Pancreas (tissue), 10 donors: ENCODE measurements at regions not wholly inside any gene's neighbourhood (a gene's known extent, or its start where the extent isn't known, plus 50 kb on each side); places are given as distances from the start of the nearest gene placed in this dataset.

Experiments
- ATAC-seq, 4 donors: fragments of 200-7000 bp; cut with Tn5 transposase; one replicate each; pipeline versions ENCODE4 v1.8.0 to v1.9.1; 2020; ENCODE audit warnings: mild to moderate bottlenecking in 4 of 4, moderate library complexity in 4 of 4
- DNase-seq, 6 donors: peaks; one replicate each; pipeline ENCODE4 v3.0.0-alpha.2; 2020
- FAIRE-seq: peaks from 2 replicates; lab custom pipeline; 2012; peaks lifted over from hg19 to GRCh38; lab: Jason Lieb, UNC
- H3K27ac ChIP-seq, 4 donors: fragments of 200-600 bp; sonication (generic); 1 replicate in 3 of 4; 2 replicates in 1 of 4; pipeline versions ENCODE4 v1.5.0 to v1.8.0; 2020
- H3K27me3 ChIP-seq, 4 donors: fragments of 200-600 bp; one replicate each; pipeline ENCODE4 v1.8.0; 2021
- H3K36me3 ChIP-seq, 3 donors: fragments of 200-600 bp; sonication (generic) in 1 of 3; one replicate each; pipeline versions ENCODE4 v1.5.0 to v1.8.0; 2020 to 2021
- H3K4me1 ChIP-seq, 3 donors: fragments of 200-600 bp; one replicate each; pipeline ENCODE4 v1.8.0; 2021
- H3K4me3 ChIP-seq, 4 donors: fragments of 200-600 bp; sonication (generic) in 2 of 4; one replicate each; pipeline versions ENCODE4 v1.5.0 to v1.8.0; 2020 to 2021
- H3K9me3 ChIP-seq, 4 donors: fragments of 200-600 bp; one replicate each; pipeline ENCODE4 v1.8.0; 2021
- WGBS, 2 donors: extraction: QIAGEN DNeasy Blood & Tissue Kit; methylation state at CpG; one replicate each; pipeline ENCODE4 v1.1.7; 2013; 5-methylcytosine and 5-hydroxymethylcytosine counted together
- intact Hi-C, 3 donors: fragments of 100-400 bp; cut with DNase I; formaldehyde crosslinking; loops; one replicate each; pipeline versions ENCODE4 v1.11.1 to v1.14.2; 2022
- TF ChIP-seq, protein P1 (sequence below), 4 donors: fragments of 200-600 bp; sonication (generic) in 3 of 4; IDR thresholded peaks; one replicate each; pipeline versions ENCODE4 v1.5.0 to v1.8.0; 2021; ENCODE audit warnings: antibody characterized with exemption in 4 of 4
- donor health status: healthy with polysubstance abuse.
- donor health status: DM: no; HTN: no; CAD: no; lungs with moderate emphysema.
- donor health status: DM: no; HTN: no; CAD: no.
- donor health status: control.
- donor health status: control.
- donor health status: Bipolar disorder and iron deficiency.
- donor health status: DM: yes; HTN: yes; CAD: no.
- donor health status: DM: no; HTN: no; CAD: no.
- donor health status: DM: no; HTN: no; CAD: no.
- donor health status: DM: yes; HTN: yes; CAD: no.

GRCh38 chr11:21892736-21893564 lies 299.9 kb upstream of the ANO5 start:
- no peak for DNase-seq
- ATAC-seq = no peak
- Histone ChIP-seq H3K9me3 (no peaks in the 10 kb centered on the region), H3K27ac (no peak overlapping the region), H3K36me3 (no peaks in the 10 kb centered on the region), H3K4me1 (no peaks in the 10 kb centered on the region), H3K4me3 (no peak overlapping the region), H3K27me3 (no peaks in the 10 kb centered on the region)
- intact Hi-C loops = no loop called here
- FAIRE-seq = no peak
- TF ChIP-seq, protein P1, sequence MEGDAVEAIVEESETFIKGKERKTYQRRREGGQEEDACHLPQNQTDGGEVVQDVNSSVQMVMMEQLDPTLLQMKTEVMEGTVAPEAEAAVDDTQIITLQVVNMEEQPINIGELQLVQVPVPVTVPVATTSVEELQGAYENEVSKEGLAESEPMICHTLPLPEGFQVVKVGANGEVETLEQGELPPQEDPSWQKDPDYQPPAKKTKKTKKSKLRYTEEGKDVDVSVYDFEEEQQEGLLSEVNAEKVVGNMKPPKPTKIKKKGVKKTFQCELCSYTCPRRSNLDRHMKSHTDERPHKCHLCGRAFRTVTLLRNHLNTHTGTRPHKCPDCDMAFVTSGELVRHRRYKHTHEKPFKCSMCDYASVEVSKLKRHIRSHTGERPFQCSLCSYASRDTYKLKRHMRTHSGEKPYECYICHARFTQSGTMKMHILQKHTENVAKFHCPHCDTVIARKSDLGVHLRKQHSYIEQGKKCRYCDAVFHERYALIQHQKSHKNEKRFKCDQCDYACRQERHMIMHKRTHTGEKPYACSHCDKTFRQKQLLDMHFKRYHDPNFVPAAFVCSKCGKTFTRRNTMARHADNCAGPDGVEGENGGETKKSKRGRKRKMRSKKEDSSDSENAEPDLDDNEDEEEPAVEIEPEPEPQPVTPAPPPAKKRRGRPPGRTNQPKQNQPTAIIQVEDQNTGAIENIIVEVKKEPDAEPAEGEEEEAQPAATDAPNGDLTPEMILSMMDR (IDR thresholded peaks at IDR 0.05) = no peak
- 57 to 69% methylated on average over 6 of the region's 6 CpGs for WGBS, 2 donors

DNA sequence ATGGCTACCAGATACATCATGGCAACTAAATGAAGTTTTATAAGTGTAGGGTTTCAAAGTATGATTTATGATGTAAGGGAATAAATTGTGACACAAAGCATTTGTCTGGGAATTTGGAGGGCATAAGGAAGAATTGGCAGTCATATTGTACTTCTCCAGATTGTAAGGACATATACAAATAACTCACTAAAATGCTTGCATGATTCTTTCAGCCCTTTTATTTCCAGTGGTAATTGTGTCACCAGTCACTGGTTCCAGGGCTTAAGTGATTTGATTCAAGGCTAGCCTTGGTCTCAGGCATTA lies 299.4 kb upstream of the ANO5 start:
- no peaks in the 10 kb centered on the region for H3K4me1 ChIP-seq
- ATAC-seq (no peak), FAIRE-seq (no peak), DNase-seq (no peak)
- TF ChIP-seq, protein P1 (IDR thresholded peaks at IDR 0.05) = no peak
- no peaks in the 10 kb centered on the region for H3K36me3 ChIP-seq
- H3K4me3 ChIP-seq = no peak overlapping the region
- H3K27me3 ChIP-seq = no peaks in the 10 kb centered on the region
- intact Hi-C loops = no loop called here
- H3K27ac ChIP-seq = no peak overlapping the region
- H3K9me3 ChIP-seq = no peaks in the 10 kb centered on the region

DNA sequence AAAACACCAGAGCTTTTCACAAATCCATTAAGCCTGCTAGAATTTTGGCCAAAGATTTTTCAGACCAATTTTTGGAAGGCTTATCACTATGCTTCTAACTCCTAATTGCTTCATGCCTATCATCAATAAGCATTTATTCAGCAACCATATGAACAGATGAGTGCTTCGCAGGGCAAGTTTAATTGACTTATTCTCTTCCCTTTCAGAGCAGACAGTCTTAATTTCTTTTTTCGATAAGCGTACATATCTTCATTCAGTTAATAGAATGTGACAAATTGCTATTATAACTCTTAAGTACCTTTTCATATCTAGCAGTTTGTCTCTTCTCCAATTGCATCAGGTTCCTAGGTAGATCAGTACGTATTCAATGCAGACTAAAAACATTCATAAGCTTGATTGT lies 298.4 kb upstream of the ANO5 start:
- no peak overlapping the region for H3K4me3 ChIP-seq
- 86% methylated on average over 4 of the region's 4 CpGs for WGBS, 2 donors
- no peaks in the 10 kb centered on the region for H3K9me3 ChIP-seq
- no peak overlapping the region for H3K27ac ChIP-seq
- H3K27me3 ChIP-seq = no peaks in the 10 kb centered on the region
- TF ChIP-seq, protein P1 (IDR thresholded peaks at IDR 0.05) = no peak
- intact Hi-C loops = no loop called here
- ATAC-seq (no peak), FAIRE-seq (no peak), DNase-seq (no peak)
- H3K4me1 ChIP-seq = no peaks in the 10 kb centered on the region
- H3K36me3 ChIP-seq = no peaks in the 10 kb centered on the region

DNA sequence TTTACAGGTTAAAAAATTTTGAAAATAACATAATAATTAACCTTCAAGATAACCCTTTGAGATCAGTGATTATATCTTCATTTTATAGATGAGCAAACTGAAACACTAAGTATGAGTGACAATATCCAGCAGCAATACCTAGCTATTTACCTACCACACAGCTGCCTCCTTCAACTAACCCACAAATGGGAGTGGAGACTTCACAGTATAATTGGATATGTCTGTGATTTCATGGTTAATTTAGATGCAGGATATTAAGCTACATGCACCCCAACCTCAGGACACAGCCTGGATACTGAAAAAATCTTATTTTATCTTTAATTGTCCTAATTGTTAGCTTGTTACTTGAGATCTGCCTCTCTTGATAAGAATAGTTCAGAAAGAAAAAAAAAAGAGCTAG lies 297.2 kb upstream of the ANO5 start:
- intact Hi-C loops = no loop called here
- Histone ChIP-seq H3K27ac (no peak overlapping the region), H3K36me3 (no peaks in the 10 kb centered on the region), H3K27me3 (no peaks in the 10 kb centered on the region), H3K4me3 (no peak overlapping the region), H3K4me1 (no peaks in the 10 kb centered on the region), H3K9me3 (no peaks in the 10 kb centered on the region)
- DNase-seq = no peak
- TF ChIP-seq, protein P1 (IDR thresholded peaks at IDR 0.05) = no peak
- no peak for ATAC-seq
- no peak for FAIRE-seq

- Histone ChIP-seq H3K27me3 (no peaks in the 10 kb centered on the region), H3K27ac (no peak overlapping the region), H3K4me1 (no peaks in the 10 kb centered on the region), H3K36me3 (no peaks in the 10 kb centered on the region), H3K4me3 (no peak overlapping the region), H3K9me3 (no peaks in the 10 kb centered on the region)
- no peak for FAIRE-seq
- ATAC-seq = no peak
- 52 to 57% methylated on average over 2 of the region's 2 CpGs for WGBS, 2 donors
- intact Hi-C loops = no loop called here
- DNase-seq = no peak
- TF ChIP-seq, protein P1 (IDR thresholded peaks at IDR 0.05) = no peak
Observed at GRCh38 chr11:21896216-21896615, 296.7 kb upstream of the ANO5 start.
